Naive B cell (primary cell): ENCODE measurements at regions not wholly inside any gene's neighbourhood (a gene's known extent, or its start where the extent isn't known, plus 50 kb on each side); places are given as distances from the start of the nearest gene placed in this dataset.

Source experiments
- ATAC-seq, 2 donors: fragments of 150-1000 bp; cut with Tn5 transposase; 2 replicates each; pipeline ENCODE4 v1.10.0; 2021; ENCODE audit warnings: low read depth in 2 of 2, mild to moderate bottlenecking in 2 of 2, moderate library complexity in 2 of 2
- DNase-seq: peaks from one replicate; pipeline ENCODE4 v3.0.0; 2022
- H3K27ac Mint-ChIP-seq, 6 donors: one replicate each; pipeline ENCODE4 v1.8.0; 2020 to 2022; ENCODE audit warnings: mild to moderate bottlenecking in 6 of 6, mixed read lengths in 6 of 6, moderate library complexity in 5 of 6, inconsistent platforms in 2 of 6
- H3K27me3 Mint-ChIP-seq, 3 donors: one replicate each; pipeline ENCODE4 v1.8.0; 2021 to 2022; ENCODE audit warnings: mixed read lengths in 3 of 3, mild to moderate bottlenecking in 1 of 3
- H3K36me3 Mint-ChIP-seq, 2 donors: one replicate each; pipeline ENCODE4 v1.8.0; 2020 to 2022; ENCODE audit warnings: mixed read lengths in 2 of 2, inconsistent platforms in 1 of 2, mild to moderate bottlenecking in 1 of 2
- H3K4me1 Mint-ChIP-seq, 3 donors: one replicate each; pipeline ENCODE4 v1.8.0; 2020 to 2022; ENCODE audit warnings: mixed read lengths in 3 of 3, inconsistent platforms in 1 of 3, mild to moderate bottlenecking in 1 of 3, moderate library complexity in 1 of 3
- H3K4me3 Mint-ChIP-seq, 8 donors: one replicate each; pipeline ENCODE4 v1.8.0; 2020 to 2022; ENCODE audit warnings: mild to moderate bottlenecking in 8 of 8, mixed read lengths in 8 of 8, moderate library complexity in 8 of 8, inconsistent platforms in 2 of 8
- H3K9me3 Mint-ChIP-seq, 7 donors: one replicate each; pipeline ENCODE4 v1.8.0; 2020 to 2022; ENCODE audit warnings: mixed read lengths in 7 of 7, mild to moderate bottlenecking in 5 of 7, inconsistent platforms in 2 of 7, moderate library complexity in 1 of 7

DNA sequence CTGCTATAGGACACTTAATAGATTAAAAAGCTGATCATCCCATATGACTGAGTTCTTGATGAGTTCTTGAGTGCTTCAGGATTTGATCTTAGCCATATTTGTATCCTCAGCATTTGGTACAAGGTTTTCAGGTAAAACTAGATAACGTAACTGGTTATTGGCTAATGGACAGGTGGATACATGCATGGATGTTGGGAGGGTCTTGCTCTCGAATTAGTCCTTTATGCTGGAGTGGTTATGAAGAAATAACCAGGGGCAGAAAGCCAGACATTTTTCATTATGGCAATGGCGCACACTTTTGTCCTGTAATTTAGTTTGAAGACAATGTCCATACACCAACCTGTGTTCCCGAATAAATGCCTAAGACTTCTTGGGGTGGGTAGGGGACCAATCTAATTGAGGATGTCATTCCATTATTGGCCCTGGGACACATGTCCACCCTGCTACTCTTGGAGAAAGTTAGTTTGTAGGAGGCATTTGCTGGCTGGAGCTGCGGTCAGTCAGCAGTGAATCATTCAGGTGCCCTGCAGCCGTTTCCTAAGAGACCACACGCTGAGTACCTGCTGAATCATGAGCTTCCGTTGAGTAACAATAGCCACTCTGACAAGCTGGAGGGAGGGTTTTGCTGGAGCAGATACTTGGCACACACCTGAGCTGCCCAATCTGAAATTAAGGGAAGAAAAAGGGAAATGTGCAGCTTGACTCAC lies 194.4 kb downstream of the FOXA2 start:
- ATAC-seq, result no peak
- Mint-ChIP-seq H3K27me3 (peaks cover 0 to 14% (median 11%) of the 10 kb centered on the region in 3 donors), H3K4me3 (no peak overlapping the region), H3K4me1 (peaks cover 4 to 9% (median 7%) of the 10 kb centered on the region in 3 donors), H3K9me3 (peaks cover 0 to 3% (median 0%) of the 10 kb centered on the region in 7 donors), H3K27ac (no peak overlapping the region), H3K36me3 (no peaks in the 10 kb centered on the region)
- DNase-seq, result no peak

DNA sequence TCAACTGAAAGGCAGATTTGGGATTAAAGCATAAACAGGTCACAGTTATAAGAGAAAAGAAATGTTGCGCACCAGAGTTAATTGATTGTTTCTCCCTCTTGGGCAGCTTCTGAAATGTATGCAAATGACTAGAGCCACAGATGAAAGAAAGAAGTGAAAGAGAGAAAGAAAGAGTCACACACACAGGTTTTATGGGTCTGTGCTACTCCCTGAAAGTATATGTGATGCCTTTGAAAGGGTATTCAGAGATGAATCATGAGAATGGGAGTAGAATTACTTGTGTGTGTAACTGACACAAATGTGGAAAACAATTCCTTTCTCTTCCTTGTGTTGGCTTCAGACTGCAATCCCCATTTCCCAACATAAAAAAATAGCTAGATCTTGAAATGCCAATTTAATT lies 196.9 kb downstream of the FOXA2 start:
- H3K36me3 Mint-ChIP-seq, result no peaks in the 10 kb centered on the region
- no peaks in the 10 kb centered on the region for H3K27me3 Mint-ChIP-seq
- peaks cover 7 to 14% (median 13%) of the 10 kb centered on the region in 3 donors for H3K4me1 Mint-ChIP-seq
- H3K9me3 Mint-ChIP-seq, result peaks cover 0 to 3% (median 0%) of the 10 kb centered on the region in 7 donors
- peak overlapping the region in 1 of 6 donors; percentile 74 for H3K27ac Mint-ChIP-seq
- no peak overlapping the region for H3K4me3 Mint-ChIP-seq
- no peak for DNase-seq
- no peak for ATAC-seq

DNA sequence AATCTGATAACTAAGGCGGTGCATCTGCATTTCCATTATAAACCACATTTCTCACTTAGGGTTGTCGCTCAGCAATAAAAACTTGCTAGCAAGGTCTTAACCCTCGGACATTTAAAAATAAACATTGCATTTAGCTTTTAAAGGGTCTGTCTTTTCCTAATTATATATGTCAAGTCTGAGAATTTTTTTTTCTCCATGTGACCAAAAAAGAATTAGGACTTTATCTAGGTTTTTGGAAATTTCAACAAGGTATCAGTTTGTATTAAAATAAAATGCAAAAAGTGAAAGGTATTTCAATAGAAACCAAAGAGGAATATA lies 198.1 kb downstream of the FOXA2 start:
- ATAC-seq, result no peak
- Mint-ChIP-seq H3K27me3 (no peaks in the 10 kb centered on the region), H3K27ac (no peak overlapping the region), H3K4me1 (peaks cover 13 to 26% (median 23%) of the 10 kb centered on the region in 3 donors), H3K4me3 (no peak overlapping the region), H3K36me3 (no peaks in the 10 kb centered on the region), H3K9me3 (peaks cover 0 to 3% (median 0%) of the 10 kb centered on the region in 7 donors)
- no peak for DNase-seq

DNA sequence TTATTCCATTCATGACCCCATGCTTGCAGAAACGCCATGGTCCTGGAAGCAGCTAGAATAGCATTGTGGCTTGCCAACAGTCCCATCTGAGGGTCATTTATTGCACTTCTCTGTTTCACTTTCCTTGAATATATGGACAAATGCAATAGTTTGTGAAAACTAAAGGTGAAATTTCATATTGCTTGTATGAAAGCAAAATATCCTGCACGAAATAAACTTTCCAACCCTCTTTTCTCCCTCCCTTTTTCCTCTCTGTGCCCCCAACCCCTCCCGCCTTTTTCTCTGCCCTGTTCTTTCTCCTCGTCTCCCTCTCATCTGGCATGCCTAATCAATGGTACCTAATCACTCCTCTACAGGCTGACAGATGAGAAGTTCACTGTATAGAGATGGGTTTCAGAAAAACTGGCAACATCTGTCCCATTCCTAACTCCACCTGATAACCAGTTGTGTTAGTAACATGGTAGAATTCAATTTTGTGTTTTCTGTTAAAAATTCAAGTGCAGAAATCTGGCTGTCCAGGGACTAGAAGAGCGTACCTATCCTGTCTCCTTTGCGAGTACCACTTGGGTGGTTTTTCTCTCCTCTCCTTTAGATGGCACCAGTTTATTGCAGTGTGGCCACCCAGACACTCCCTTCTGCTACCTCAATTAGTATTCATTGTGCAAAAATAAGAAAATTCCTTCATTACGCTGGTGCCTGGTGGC lies 198.6 kb downstream of the FOXA2 start:
- H3K27ac Mint-ChIP-seq, result no peak overlapping the region

DNA sequence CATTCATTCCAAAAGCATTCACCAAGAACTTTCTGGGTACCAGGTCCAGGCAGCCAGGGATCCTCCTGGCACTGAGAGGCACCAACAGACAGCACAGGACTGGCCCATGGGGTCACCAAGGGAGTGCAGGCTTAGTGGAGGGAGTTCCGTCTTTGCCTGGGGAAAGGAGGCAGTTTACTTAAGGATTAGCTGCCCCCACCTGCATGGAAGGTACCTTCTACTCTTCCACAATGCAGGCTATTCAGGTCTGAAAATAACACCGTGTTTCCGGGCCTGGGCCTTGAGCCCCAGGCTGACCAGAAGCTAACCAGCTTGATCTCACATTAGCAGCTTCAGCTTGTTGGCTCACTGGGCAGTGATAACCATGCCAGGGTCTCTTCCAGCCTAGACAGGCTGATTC lies 199.4 kb downstream of the FOXA2 start:
- Mint-ChIP-seq H3K4me1 (peaks cover 13 to 26% (median 23%) of the 10 kb centered on the region in 3 donors), H3K36me3 (no peaks in the 10 kb centered on the region), H3K4me3 (no peak overlapping the region), H3K9me3 (peaks cover 0 to 3% (median 0%) of the 10 kb centered on the region in 7 donors), H3K27me3 (no peaks in the 10 kb centered on the region), H3K27ac (no peak overlapping the region)
- ATAC-seq (no peak), DNase-seq (no peak)

More for the DNA sequence above, 198.6 kb downstream of the FOXA2 start:
- H3K4me1 Mint-ChIP-seq, result peaks cover 13 to 26% (median 23%) of the 10 kb centered on the region in 3 donors
- no peaks in the 10 kb centered on the region for H3K36me3 Mint-ChIP-seq
- ATAC-seq, result no peak
- no peaks in the 10 kb centered on the region for H3K27me3 Mint-ChIP-seq
- peaks cover 0 to 3% (median 0%) of the 10 kb centered on the region in 7 donors for H3K9me3 Mint-ChIP-seq
- no peak overlapping the region for H3K4me3 Mint-ChIP-seq
- no peak for DNase-seq

DNA sequence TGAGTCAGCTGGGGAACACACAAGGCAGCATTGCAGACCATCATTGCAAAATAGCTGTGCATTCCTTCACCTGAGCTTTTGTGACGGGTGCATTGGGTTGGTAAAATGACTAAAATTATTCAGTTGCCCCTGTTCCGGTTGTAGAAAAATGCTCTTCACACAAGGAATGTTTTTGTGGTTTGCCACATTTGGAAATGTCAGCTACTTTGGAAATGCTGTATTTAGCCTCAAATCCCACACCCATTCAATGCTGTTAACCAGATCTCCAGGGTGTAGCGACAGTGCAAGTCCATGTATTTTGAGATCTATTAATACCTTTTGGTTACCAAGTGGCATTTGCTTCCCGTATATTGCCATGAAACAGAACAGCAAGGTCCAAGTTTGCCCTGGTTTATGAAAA lies 201.2 kb downstream of the FOXA2 start:
- no peak for ATAC-seq
- H3K27ac Mint-ChIP-seq, result peak overlapping the region in 1 of 6 donors; percentile 42
- no peaks in the 10 kb centered on the region for H3K36me3 Mint-ChIP-seq
- H3K4me3 Mint-ChIP-seq, result peak overlapping the region in 2 of 8 donors; percentile 2 to 5
- H3K4me1 Mint-ChIP-seq, result peaks cover 13 to 26% (median 23%) of the 10 kb centered on the region in 3 donors
- no peak for DNase-seq
- peaks cover 0 to 3% (median 0%) of the 10 kb centered on the region in 7 donors for H3K9me3 Mint-ChIP-seq
- no peaks in the 10 kb centered on the region for H3K27me3 Mint-ChIP-seq

DNA sequence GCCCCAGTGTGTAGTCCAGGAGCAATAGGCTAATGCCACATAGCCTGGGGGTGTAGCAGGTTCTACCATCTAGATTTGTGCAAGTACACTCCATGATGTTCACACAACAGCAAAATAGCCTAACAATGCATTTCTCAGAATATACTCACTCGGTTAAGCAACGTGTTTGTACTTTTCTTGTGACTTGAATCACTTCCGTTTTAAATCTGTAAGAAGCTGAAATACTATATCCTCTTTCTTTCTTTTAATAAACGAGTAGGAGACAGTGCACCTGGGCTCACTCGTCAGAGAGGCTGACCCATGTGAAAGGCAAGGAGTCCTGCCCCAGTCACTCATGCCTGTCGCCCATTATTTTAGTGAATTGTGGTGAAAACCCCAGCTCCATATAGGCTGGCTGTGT lies 201.6 kb downstream of the FOXA2 start:
- Mint-ChIP-seq H3K27me3 (no peaks in the 10 kb centered on the region), H3K4me3 (peak overlapping the region in 3 of 8 donors; percentile 2 to 59 (median 5)), H3K36me3 (no peaks in the 10 kb centered on the region), H3K9me3 (peaks cover 0 to 2% (median 0%) of the 10 kb centered on the region in 7 donors), H3K4me1 (peaks cover 13 to 25% (median 22%) of the 10 kb centered on the region in 3 donors), H3K27ac (no peak overlapping the region)
- ATAC-seq (peak; percentile 36 to 42), DNase-seq (no peak)

DNA sequence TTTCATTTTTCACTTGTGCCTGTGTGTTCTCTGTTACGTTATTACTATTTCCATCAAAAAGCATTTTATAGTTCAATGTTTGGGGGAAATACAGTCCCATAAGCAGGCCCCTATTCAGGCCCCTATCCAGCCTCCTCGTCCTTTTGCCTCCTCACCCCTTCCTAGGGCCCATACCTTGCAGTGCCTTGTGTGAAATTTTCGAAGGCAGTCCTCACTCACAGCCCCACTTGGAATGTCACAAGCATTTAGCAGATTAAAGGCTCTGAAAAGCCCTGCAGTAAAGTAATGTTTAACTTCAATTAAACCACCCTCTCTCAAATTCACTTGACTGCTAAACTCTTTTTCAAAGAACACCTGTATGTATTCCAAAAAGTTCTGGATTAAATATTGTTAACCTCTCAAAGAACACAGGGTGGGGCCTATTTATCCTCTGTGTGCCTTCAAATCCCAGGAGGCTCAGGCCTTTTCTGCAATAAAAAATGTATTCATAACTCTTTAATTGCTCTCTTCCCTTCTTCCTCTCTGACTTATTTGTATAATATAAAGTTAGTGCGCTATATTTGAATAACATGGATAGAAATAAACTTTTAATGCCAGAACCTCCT lies 202.5 kb downstream of the FOXA2 start:
- H3K4me3 Mint-ChIP-seq, result peak overlapping the region in 1 of 8 donors; percentile 30
- peaks cover 9 to 17% (median 16%) of the 10 kb centered on the region in 3 donors for H3K4me1 Mint-ChIP-seq
- peak overlapping the region in 3 of 6 donors; percentile 50 to 92 (median 73) for H3K27ac Mint-ChIP-seq
- DNase-seq (no peak), ATAC-seq (no peak)
- no peaks in the 10 kb centered on the region for H3K27me3 Mint-ChIP-seq
- H3K36me3 Mint-ChIP-seq, result no peaks in the 10 kb centered on the region
- no peaks in the 10 kb centered on the region for H3K9me3 Mint-ChIP-seq

DNA sequence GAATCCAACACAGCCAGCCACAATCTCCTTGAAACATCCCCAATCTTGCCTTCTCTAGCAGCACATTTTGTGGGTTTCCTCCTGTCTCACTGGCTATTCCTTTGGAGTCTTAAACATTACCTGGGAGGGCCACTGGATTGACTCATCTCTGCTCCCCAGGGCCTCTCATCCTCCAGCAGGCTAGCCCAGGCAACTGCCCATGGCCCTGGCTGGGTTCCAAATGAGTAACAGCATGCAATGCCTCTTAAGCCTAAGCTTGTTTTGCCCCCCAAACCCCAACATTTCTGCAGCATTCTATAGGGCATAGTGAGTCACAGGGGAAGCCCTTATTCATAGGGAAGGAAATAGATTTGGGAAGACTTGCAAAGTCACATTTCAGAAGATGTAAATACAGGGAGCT lies 204.9 kb downstream of the FOXA2 start:
- Mint-ChIP-seq H3K27ac (peak overlapping the region in 2 of 6 donors; percentile 23 to 25), H3K27me3 (no peaks in the 10 kb centered on the region), H3K4me1 (peaks cover 9 to 22% (median 16%) of the 10 kb centered on the region in 3 donors), H3K36me3 (no peaks in the 10 kb centered on the region), H3K4me3 (no peak overlapping the region), H3K9me3 (no peaks in the 10 kb centered on the region)
- DNase-seq, result no peak
- ATAC-seq, result no peak

DNA sequence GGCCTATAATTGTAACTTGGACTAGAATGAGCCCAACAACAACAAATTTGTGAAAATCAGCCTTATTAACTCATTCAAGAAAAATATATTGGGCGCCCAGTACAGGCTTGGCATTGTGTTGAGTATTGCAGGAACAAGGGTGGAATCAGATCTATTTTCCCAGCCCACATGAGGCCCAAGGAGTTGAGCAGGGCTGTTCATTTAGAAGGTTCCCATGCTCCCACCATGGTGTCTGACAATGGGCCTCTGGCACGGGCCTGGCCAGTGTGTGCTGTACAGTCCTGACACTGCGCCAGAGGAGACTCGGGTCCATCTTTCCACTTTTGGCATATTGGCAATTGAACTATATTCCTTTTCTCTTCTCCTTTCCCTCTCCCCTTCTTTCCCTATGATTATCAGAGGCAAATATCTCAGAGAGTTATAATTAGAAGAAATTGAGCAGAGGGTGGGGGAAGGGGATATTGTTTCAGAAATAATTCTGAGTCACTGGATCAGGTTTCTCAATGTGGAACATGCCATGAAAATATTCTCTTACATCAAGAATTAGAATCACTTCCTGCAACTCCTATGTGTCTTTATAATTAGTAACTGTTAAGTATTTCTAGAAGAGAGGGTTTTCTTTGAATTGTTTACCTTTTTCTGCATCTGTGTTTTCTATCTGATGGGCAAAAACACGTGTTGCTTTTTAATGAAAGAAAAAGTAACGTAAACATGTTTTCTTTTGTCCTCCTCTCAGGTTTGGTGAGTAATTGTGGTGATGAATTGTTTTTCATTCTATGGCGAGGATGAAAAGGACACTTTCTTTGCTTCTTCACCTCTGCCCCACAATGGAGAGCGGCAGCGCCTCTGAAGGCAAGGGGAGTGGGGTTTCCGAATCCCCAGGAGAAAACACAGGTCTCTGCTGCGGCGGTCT lies 209.4 kb downstream of the FOXA2 start:
- ATAC-seq, result no peak
- no peaks in the 10 kb centered on the region for H3K36me3 Mint-ChIP-seq
- no peak overlapping the region for H3K4me3 Mint-ChIP-seq
- H3K9me3 Mint-ChIP-seq, result no peaks in the 10 kb centered on the region
- peaks cover 20 to 44% (median 29%) of the 10 kb centered on the region in 3 donors for H3K4me1 Mint-ChIP-seq
- H3K27ac Mint-ChIP-seq, result no peak overlapping the region
- DNase-seq, result no peak
- no peaks in the 10 kb centered on the region for H3K27me3 Mint-ChIP-seq

DNA sequence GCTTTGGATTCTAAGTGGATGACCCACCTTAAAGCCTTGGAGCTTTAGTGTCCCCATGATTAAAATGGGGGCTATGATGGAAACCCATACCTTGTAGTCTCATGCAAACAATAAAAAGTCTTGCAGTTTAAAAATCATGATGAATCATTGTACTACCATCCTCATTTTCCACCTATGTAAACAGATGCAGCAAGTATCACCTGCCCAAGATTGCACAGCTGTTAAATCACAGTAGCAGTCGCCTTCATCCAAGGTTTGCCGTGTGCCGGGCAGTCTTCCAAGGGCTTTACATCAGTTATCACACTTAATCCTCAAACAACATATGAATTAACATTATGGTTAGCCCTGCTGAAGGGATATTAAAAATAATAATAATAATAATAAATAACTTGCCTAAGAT lies 210.3 kb downstream of the FOXA2 start:
- Mint-ChIP-seq H3K27me3 (no peaks in the 10 kb centered on the region), H3K4me1 (peaks cover 24 to 53% (median 38%) of the 10 kb centered on the region in 3 donors), H3K27ac (no peak overlapping the region), H3K36me3 (no peaks in the 10 kb centered on the region), H3K4me3 (peak overlapping the region in 2 of 8 donors; percentile 30 to 74), H3K9me3 (no peaks in the 10 kb centered on the region)
- no peak for DNase-seq
- ATAC-seq, result no peak

DNA sequence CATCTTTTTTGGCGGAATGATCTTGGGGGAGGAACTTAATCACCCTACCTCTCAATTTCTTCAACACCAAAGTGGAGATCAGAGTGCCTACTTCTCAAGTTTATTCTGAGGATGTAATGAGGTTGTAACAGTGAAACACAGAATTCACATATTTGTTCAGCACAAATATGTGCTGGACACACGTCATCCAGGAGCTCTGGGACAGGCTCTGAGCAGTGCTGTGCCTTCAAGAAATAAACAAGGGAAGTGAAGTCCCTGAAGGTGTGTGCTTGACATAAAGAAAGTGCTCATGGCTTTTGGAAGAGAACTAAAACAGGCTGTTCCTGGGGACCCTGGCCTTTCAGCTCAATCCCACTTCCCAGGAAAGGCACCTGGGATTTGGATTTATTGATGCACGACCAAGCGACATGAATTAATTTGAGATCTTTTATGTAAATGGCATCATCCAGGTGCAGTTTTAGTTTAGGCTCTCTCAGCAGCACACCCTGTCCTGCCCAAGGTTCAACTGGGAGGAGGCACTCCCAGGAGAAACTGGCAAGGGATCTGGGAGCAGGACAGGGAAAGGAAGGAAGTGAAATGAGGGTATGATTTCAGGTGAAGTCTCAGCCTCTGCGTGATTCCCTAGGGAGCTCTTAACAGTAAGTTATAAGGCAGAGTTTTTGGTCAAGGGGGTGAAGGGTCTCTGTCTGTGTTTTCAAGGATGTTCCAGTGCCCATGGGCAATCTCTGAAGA lies 211.0 kb downstream of the FOXA2 start:
- H3K4me3 Mint-ChIP-seq, result peak overlapping the region in 5 of 8 donors; percentile 4 to 66 (median 39)
- H3K36me3 Mint-ChIP-seq, result no peaks in the 10 kb centered on the region
- H3K27me3 Mint-ChIP-seq, result no peaks in the 10 kb centered on the region
- ATAC-seq (no peak), DNase-seq (no peak)
- no peaks in the 10 kb centered on the region for H3K9me3 Mint-ChIP-seq
- peaks cover 30 to 58% (median 45%) of the 10 kb centered on the region in 3 donors for H3K4me1 Mint-ChIP-seq
- H3K27ac Mint-ChIP-seq, result peak overlapping the region in 2 of 6 donors; percentile 66 to 75
